Psoas muscle (tissue), 7 donors: ENCODE measurements at regions not wholly inside any gene's neighbourhood (a gene's known extent, or its start where the extent isn't known, plus 50 kb on each side); places are given as distances from the start of the nearest gene placed in this dataset.

Experiments
- ATAC-seq, 4 donors: fragments of 200-7000 bp; cut with Tn5 transposase; one replicate each; pipeline ENCODE4 v1.9.1; 2020; ENCODE audit warnings: moderate library complexity in 3 of 4, mild to moderate bottlenecking in 2 of 4
- DNase-seq, 2 donors: peaks; one replicate each; pipeline ENCODE4 v3.0.0-alpha.2; 2020
- H3K27ac ChIP-seq: fragments of 200-600 bp; one replicate; pipeline ENCODE4 v1.8.0; 2022
- H3K27me3 ChIP-seq, 3 donors: fragments of 200-600 bp in 1 of 3; one replicate each; pipeline versions ENCODE4 v1.6.1 to v1.8.0; 2013 to 2022; ENCODE audit warnings: low read length in 2 of 3, mild to moderate bottlenecking in 2 of 3, moderate library complexity in 1 of 3; ENCODE audit not compliant: insufficient read depth in 3 of 3
- H3K36me3 ChIP-seq, 2 donors: fragments of 200-600 bp in 1 of 2; one replicate each; pipeline versions ENCODE4 v1.6.1 to v1.8.0; 2013 to 2022; ENCODE audit warnings: low read depth in 1 of 2, mild to moderate bottlenecking in 1 of 2, moderate library complexity in 1 of 2; ENCODE audit not compliant: insufficient read depth in 1 of 2
- H3K4me1 ChIP-seq: fragments of 200-600 bp; one replicate; pipeline ENCODE4 v1.8.0; 2022
- H3K4me3 ChIP-seq: fragments of 200-600 bp; one replicate; pipeline ENCODE4 v1.8.0; 2022; ENCODE audit warnings: mild to moderate bottlenecking
- H3K9me3 ChIP-seq: fragments of 200-600 bp; one replicate; pipeline ENCODE4 v1.8.0; 2022
- CTCF ChIP-seq: fragments of 200-600 bp; IDR thresholded peaks from one replicate; pipeline ENCODE4 v1.8.0; 2022; ENCODE audit warnings: antibody characterized with exemption
- WGBS, 3 donors: extraction: QIAGEN DNeasy Blood & Tissue Kit; methylation state at CpG; one replicate each; pipeline versions ENCODE4 v1.1.6 to v1.1.7; 2013; 5-methylcytosine and 5-hydroxymethylcytosine counted together
- intact Hi-C, 2 donors: fragments of 100-400 bp; cut with DNase I; formaldehyde crosslinking; loops; one replicate each; pipeline versions ENCODE4 v1.11.0 to v1.14.2; 2022
- donor health status: healthy with polysubstance abuse.
- donor health status: DM: no; HTN: no; CAD: no; lungs with moderate emphysema.
- donor health status: Bipolar disorder and iron deficiency.
- donor health status: healthy.
- donor health status: DM: yes; HTN: yes; CAD: no.
- donor health status: DM: no; HTN: no; CAD: no.
- donor health status: DM: yes; HTN: yes; CAD: no.

DNA sequence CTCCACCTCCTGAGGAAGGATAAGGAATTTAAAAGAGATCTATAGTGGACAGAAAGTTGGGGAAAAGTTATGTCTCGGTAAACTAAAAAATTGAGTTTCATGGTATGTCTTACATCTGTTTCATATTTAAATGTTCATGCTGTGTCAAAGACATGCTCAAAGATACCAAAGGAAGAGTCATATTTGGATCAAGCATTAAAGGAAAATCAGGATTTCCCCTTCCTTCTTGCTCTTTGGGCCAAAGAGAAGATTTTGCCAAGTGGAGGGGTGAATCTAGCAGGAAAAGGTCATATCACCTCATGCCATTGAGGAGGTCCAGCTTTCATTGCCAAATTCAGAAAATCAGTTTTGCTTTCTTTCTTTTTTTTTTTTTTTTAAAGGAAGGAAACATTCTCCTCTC lies 192.4 kb downstream of the OGFRL1 start:
- Histone ChIP-seq H3K27ac (no peak overlapping the region), H3K27me3 (no peaks in the 10 kb centered on the region), H3K4me3 (no peak overlapping the region), H3K36me3 (no peaks in the 10 kb centered on the region), H3K4me1 (peaks cover 12% of the 10 kb centered on the region), H3K9me3 (no peaks in the 10 kb centered on the region)
- TF ChIP-seq CTCF = no peak
- ATAC-seq (no peak), DNase-seq (no peak)
- WGBS, 3 donors = 63 to 77% (median 66%) methylated on average over 1 of the region's 1 CpG
- intact Hi-C loops = no loop called here

- intact Hi-C loops = no loop called here
- no peak for DNase-seq
- TF ChIP-seq CTCF = no peak
- H3K27ac ChIP-seq = no peak overlapping the region
- ATAC-seq = no peak
- no peaks in the 10 kb centered on the region for H3K36me3 ChIP-seq
- H3K27me3 ChIP-seq = no peaks in the 10 kb centered on the region
- H3K4me3 ChIP-seq = no peak overlapping the region
- peaks cover 12% of the 10 kb centered on the region for H3K4me1 ChIP-seq
- H3K9me3 ChIP-seq = no peaks in the 10 kb centered on the region
These were observed 193.2 kb downstream of the OGFRL1 start for GRCh38 chr6:71481801-71482200.

DNA sequence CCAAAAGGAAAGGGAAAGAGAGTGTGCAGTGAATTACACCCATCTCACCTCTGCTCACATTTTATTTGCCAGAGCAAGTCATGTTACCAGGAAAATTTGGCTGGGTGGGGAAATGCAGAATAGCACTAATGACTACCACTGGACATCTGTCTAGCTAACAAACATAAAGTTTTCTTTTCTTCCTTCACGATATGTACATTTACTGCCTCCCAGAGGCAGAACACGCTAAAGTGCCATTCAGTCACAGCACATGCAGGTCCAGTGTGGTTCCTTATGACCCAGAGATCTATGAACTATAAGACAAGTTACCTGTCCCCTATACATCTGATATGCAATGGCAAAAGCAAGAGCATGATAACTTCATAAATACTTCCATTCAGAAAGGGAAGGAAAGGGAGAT lies 194.1 kb downstream of the OGFRL1 start:
- Histone ChIP-seq H3K27ac (no peak overlapping the region), H3K4me1 (peaks cover 12% of the 10 kb centered on the region), H3K9me3 (no peaks in the 10 kb centered on the region), H3K36me3 (no peaks in the 10 kb centered on the region), H3K27me3 (no peaks in the 10 kb centered on the region), H3K4me3 (no peak overlapping the region)
- 81 to 90% (median 84%) methylated on average over 2 of the region's 2 CpGs for WGBS, 3 donors
- intact Hi-C loops = no loop called here
- ATAC-seq = no peak
- TF ChIP-seq CTCF = peak; percentile 13
- no peak for DNase-seq

DNA sequence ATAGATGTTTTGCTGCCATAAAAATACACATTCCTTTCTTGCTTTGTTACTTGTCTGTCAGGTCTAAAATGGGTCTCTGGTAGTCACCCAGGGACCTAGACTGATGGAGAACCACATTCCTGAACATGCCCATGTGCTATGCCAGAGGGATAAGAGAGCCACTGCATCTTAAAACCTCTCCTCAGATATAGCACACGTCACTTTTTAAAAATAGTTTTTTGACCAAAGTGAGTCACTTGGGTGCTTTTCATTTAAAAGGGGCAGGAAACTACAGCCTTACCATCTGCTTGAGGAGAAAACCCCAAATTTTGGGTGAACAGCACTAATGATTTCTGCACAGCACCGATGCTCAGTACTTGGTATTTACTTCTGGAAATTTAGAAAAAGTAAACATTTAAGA lies 197.8 kb downstream of the OGFRL1 start:
- no peaks in the 10 kb centered on the region for H3K36me3 ChIP-seq
- H3K9me3 ChIP-seq = no peaks in the 10 kb centered on the region
- TF ChIP-seq CTCF = no peak
- H3K27ac ChIP-seq = no peak overlapping the region
- 71 to 84% (median 81%) methylated on average over 2 of the region's 2 CpGs for WGBS, 3 donors
- H3K4me3 ChIP-seq = no peak overlapping the region
- ATAC-seq = no peak
- H3K27me3 ChIP-seq = no peaks in the 10 kb centered on the region
- no peaks in the 10 kb centered on the region for H3K4me1 ChIP-seq
- intact Hi-C loops = no loop called here
- no peak for DNase-seq

DNA sequence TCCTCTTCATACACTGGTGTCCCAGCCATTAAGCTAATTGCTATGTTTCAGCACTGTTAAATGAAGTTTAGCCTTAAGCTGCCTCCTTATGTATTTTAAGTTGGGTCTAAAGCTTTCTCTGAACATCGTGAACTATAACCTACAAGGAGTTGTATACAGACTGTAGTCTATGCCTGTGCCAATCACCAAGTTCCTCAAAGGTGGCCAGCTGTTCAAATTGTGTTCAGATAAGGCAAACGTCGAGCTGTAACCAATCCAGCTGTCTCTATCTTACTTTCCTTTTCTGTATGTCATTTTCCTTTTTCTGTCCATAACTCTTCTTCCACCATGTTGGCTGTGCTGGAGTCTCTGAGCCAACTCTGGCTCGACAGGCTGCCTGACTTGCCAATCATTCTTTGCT lies 199.6 kb downstream of the OGFRL1 start:
- no peak overlapping the region for H3K4me3 ChIP-seq
- DNase-seq = no peak
- no peak for ATAC-seq
- no peaks in the 10 kb centered on the region for H3K4me1 ChIP-seq
- intact Hi-C loops = no loop called here
- no peaks in the 10 kb centered on the region for H3K36me3 ChIP-seq
- TF ChIP-seq CTCF = no peak
- H3K9me3 ChIP-seq = no peaks in the 10 kb centered on the region
- no peaks in the 10 kb centered on the region for H3K27me3 ChIP-seq
- WGBS, 3 donors = 34 to 48% (median 35%) methylated on average over 4 of the region's 4 CpGs
- no peak overlapping the region for H3K27ac ChIP-seq
